ENCODE measurements at regions not wholly inside any gene's neighbourhood (a gene's known extent, or its start where the extent isn't known, plus 50 kb on each side); places are given as distances from the start of the nearest gene placed in this dataset.
"Not testable (repeated sequence)": the region's sequence is repeated elsewhere in the genome, so short reads cannot be mapped to it uniquely, and the experiment has no call there.

GRCh38 chr2:110313032-110313431 lies 100.7 kb upstream of the MTLN start:
- TF ChIP-seq CTCF, POLR2A (IDR thresholded peaks at IDR 0.05): not testable (repeated sequence)

Data from right lobe of liver (tissue), 4 donors.